Fibroblast of lung (primary cell): ENCODE measurements at regions not wholly inside any gene's neighbourhood (a gene's known extent, or its start where the extent isn't known, plus 50 kb on each side); places are given as distances from the start of the nearest gene placed in this dataset.

Experiments
- CTCF ChIP-seq, 2 donors: IDR thresholded peaks in 1 of 2; conservative IDR thresholded peaks in 1 of 2; 1 replicate in 1 of 2; 2 replicates in 1 of 2; pipeline ENCODE4 v1.5.1; 2011 to 2012; ENCODE audit warnings: low read length in 2 of 2, control low read depth in 1 of 2, inconsistent platforms in 1 of 2, low read depth in 1 of 2, mild to moderate bottlenecking in 1 of 2
- EZH2 ChIP-seq: IDR thresholded peaks from 2 replicates; pipeline ENCODE4 v1.5.1; 2012; ENCODE audit warnings: low read length, control low read depth, mild to moderate bottlenecking; ENCODE audit errors: missing control alignments

- TF ChIP-seq CTCF (conservative IDR thresholded peaks at IDR 0.05 in 1 of 2, IDR thresholded peaks at IDR 0.05 in 1 of 2; ENCODE audit: low read depth in 1 of 2, low read length in 2 of 2) = no peak
- TF ChIP-seq EZH2 = no peak
Measured at GRCh38 chr9:19690128-19690527, 98.7 kb downstream of the SLC24A2 start.
